Osteoblast (primary cell): ENCODE measurements at regions not wholly inside any gene's neighbourhood (a gene's known extent, or its start where the extent isn't known, plus 50 kb on each side); places are given as distances from the start of the nearest gene placed in this dataset.
"Not testable (repeated sequence)": the region's sequence is repeated elsewhere in the genome, so short reads cannot be mapped to it uniquely, and the experiment has no call there.

ENCODE experiments used
- DNase-seq: peaks from one replicate; pipeline ENCODE4 v3.0.0; 2011; ENCODE audit warnings: low spot score, mixed read lengths; ENCODE audit not compliant: insufficient read length; ENCODE audit errors: missing footprints
- H2AFZ ChIP-seq: 2 replicates; pipeline ENCODE4 v1.6.0; 2011; ENCODE audit warnings: mild to moderate bottlenecking, low read length
- H3K27ac ChIP-seq: 2 replicates; pipeline ENCODE4 v1.5.1; 2011; ENCODE audit warnings: mild to moderate bottlenecking, low read depth, low read length, moderate library complexity
- H3K27me3 ChIP-seq: 2 replicates; pipeline ENCODE4 v1.6.0; 2012; ENCODE audit warnings: mild to moderate bottlenecking, control low read depth, inconsistent platforms, low read length, moderate library complexity; ENCODE audit not compliant: insufficient read depth
- H3K36me3 ChIP-seq: 2 replicates; pipeline ENCODE4 v1.5.1; 2011; ENCODE audit warnings: mild to moderate bottlenecking, low read length, control low read depth, moderate library complexity; ENCODE audit not compliant: insufficient read depth
- H3K4me1 ChIP-seq: 2 replicates; pipeline ENCODE4 v1.5.1; 2011; ENCODE audit warnings: mild to moderate bottlenecking, low read length, control low read depth, moderate library complexity; ENCODE audit not compliant: insufficient read depth
- H3K4me2 ChIP-seq: 2 replicates; pipeline ENCODE4 v1.6.0; 2011; ENCODE audit warnings: mild to moderate bottlenecking, low read length; ENCODE audit not compliant: insufficient read depth
- H3K4me3 ChIP-seq: fragments of 200-600 bp; sonication (generic); 3 replicates; pipeline ENCODE4 v1.5.1; 2012; ENCODE audit warnings: mild to moderate bottlenecking, low read length, inconsistent platforms; ENCODE audit not compliant: insufficient read depth
- H3K79me2 ChIP-seq: 2 replicates; pipeline ENCODE4 v1.6.0; 2012; ENCODE audit warnings: mild to moderate bottlenecking, low read length, control low read depth, inconsistent platforms; ENCODE audit not compliant: insufficient read depth
- H3K9me3 ChIP-seq: 2 replicates; pipeline ENCODE4 v1.5.1; 2011; ENCODE audit warnings: low read depth, low read length, control low read depth
- H4K20me1 ChIP-seq: 2 replicates; pipeline ENCODE4 v1.6.0; 2012; ENCODE audit warnings: mild to moderate bottlenecking, low read length, control low read depth; ENCODE audit not compliant: insufficient read depth
- CTCF ChIP-seq: IDR thresholded peaks from 2 replicates; pipeline ENCODE4 v1.5.1; 2011; ENCODE audit warnings: mild to moderate bottlenecking, low read depth, low read length, moderate library complexity; ENCODE audit errors: extremely low read depth

- Histone ChIP-seq H3K4me3 (no peak overlapping the region), H2AFZ (no peak overlapping the region), H3K4me2 (no peak overlapping the region), H3K79me2 (no peaks in the 10 kb centered on the region), H3K9me3 (no peaks in the 10 kb centered on the region), H3K36me3 (no peaks in the 10 kb centered on the region), H3K27ac (no peak overlapping the region), H4K20me1 (no peaks in the 10 kb centered on the region), H3K4me1 (no peaks in the 10 kb centered on the region), H3K27me3 (no peaks in the 10 kb centered on the region)
- no peak for DNase-seq
- no peak for TF ChIP-seq CTCF
Observed at GRCh38 chr20:56914532-56914931, 285.4 kb downstream of the TFAP2C start.

GRCh38 chr20:56916345-56916622 is 287.2 kb downstream of the TFAP2C start:
- no peak for TF ChIP-seq CTCF

GRCh38 chr20:56920041-56920440 is 290.9 kb downstream of the TFAP2C start:
- not testable (repeated sequence) for H3K79me2 ChIP-seq, H3K4me1 ChIP-seq, H3K4me3 ChIP-seq, H3K9me3 ChIP-seq, DNase-seq, H3K36me3 ChIP-seq, H3K27ac ChIP-seq, H3K4me2 ChIP-seq, H4K20me1 ChIP-seq, H2AFZ ChIP-seq
- H3K27me3 ChIP-seq = peaks cover 17% of the 10 kb centered on the region

More at GRCh38 chr20:56916345-56916622, 287.2 kb downstream of the TFAP2C start:
- no peak for DNase-seq
- H3K36me3 ChIP-seq = no peaks in the 10 kb centered on the region
- H3K9me3 ChIP-seq = no peaks in the 10 kb centered on the region
- no peak overlapping the region for H3K27ac ChIP-seq
- H3K4me1 ChIP-seq = no peaks in the 10 kb centered on the region
- no peak overlapping the region for H3K4me3 ChIP-seq
- no peak overlapping the region for H2AFZ ChIP-seq
- H3K79me2 ChIP-seq = no peaks in the 10 kb centered on the region
- no peaks in the 10 kb centered on the region for H3K27me3 ChIP-seq
- no peaks in the 10 kb centered on the region for H4K20me1 ChIP-seq
- no peak overlapping the region for H3K4me2 ChIP-seq

GRCh38 chr20:56922497-56922896 is 293.4 kb downstream of the TFAP2C start:
- TF ChIP-seq CTCF = no peak
- peaks cover 40% of the 10 kb centered on the region for H3K27me3 ChIP-seq

More at GRCh38 chr20:56922497-56922896, 293.4 kb downstream of the TFAP2C start:
- no peak overlapping the region for H3K27ac ChIP-seq
- no peaks in the 10 kb centered on the region for H3K79me2 ChIP-seq
- no peaks in the 10 kb centered on the region for H4K20me1 ChIP-seq
- H3K36me3 ChIP-seq = no peaks in the 10 kb centered on the region
- H3K4me2 ChIP-seq = no peak overlapping the region
- DNase-seq = no peak
- H3K4me3 ChIP-seq = no peak overlapping the region
- no peaks in the 10 kb centered on the region for H3K9me3 ChIP-seq
- H2AFZ ChIP-seq = no peak overlapping the region
- H3K4me1 ChIP-seq = no peaks in the 10 kb centered on the region
